LoVo (cell line): ENCODE measurements at regions not wholly inside any gene's neighbourhood (a gene's known extent, or its start where the extent isn't known, plus 50 kb on each side); places are given as distances from the start of the nearest gene placed in this dataset.

Experiments used
- DNase-seq: peaks from one replicate; pipeline ENCODE4 v3.0.0-alpha.2; 2016; ENCODE audit warnings: low spot score

DNA sequence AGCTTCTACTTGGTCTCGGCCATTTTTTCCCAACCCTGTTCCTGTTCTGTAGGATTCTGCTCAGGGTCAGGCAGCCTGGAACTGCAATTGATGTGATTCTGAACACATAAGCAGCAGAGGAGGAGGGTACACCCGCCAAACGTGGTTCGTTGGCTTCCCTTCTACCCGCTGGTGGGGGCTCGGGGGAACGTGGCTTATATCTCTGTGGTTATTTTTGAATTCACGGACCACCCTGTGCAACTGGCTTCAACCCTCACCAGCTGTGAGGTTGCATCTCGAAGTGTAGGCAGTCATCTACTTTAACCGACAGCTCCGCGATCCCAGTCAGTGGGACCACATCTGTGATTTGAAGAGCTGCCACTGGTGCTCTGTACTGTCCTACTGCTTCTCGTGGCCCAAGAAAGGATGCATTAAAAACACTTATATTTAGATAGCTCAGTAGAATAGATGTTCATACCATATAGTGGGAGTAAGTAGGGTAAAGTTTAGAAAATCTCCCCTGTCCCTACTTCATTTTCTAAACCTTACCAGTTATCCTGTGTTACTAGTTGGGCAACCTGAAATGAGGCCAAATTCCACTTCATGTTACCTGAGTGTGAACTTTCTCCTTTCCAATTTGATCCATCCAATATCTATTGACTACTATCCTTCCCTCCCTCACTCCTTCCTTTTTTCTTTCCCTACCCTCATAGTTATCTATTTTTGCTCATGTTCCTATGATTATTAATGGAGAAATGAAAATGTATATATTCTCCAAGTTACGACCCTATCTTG is 80.4 kb upstream of the BCOR start:
- DNase-seq, result no peak

DNA sequence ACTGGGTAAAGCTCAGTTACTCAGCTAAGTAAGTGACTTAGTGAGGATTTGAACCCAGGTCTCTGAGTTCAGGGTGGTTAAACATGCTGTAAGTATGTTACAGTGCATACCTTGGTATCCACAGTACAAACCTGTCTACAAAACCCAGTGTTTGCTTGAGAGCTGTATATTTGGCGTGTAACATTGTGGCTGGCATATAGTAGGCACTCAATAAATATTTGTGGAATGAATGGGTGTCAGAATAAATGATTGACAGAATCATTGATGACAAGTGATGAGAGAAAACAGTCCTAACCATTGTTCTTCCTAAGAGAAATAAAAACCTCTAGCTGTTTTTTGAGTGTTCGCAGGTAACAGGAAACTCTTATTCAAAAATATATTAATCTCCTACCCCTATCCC is 79.7 kb upstream of the BCOR start:
- DNase-seq, result no peak

DNA sequence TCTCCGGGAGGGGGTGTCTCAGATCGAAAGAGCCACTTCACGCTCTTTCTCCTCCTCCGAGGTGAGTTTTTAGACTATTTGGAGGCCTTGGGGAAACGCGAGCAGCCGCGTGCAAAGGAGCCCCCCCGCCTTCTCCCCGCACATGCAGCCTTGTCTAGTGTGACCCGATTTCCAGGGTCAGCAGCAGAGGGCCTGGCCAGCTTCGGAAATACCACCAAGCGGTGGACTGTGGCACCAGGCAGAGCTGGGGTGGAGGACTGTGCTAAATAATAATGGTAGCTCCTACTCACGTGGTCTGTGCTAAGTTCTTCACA is 79.3 kb upstream of the BCOR start:
- DNase-seq, result no peak

DNA sequence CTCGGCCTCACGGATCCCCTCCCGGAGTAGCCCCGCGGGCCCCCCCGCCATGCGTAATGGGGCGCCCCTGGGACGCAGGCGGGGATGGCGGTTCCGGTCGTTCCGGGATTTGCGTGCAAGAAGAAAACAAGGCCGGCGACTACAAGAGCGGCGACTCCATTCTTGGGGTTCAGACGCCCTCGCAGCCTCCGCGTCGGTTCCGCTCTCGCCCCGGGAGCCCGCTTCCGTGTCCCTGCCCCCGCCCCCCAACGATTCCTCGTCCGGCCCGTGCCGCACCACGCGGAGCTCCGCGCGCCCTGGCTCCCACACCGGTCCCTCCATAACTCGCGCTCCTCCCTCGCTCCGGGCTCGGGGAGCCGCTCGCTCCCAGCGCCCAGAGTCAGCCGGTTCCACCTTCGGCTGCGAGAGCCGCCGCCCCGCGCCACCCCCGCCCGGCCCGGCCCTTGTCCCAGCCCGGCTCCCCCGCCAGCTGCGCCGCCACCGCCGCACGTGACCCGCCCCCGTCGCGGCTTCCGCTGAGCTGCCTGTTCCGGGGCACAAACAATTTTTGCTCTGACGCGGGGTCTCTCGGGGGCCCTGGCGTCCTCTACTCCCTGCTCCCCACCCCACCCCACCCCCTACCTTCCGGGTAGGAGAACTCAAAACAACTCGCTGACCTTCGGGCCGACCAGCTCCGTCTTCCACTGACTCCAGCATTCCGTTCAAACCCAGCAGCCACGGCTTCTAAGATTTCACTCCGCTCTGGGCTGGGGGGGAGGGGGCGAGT is 78.8 kb upstream of the BCOR start:
- DNase-seq, result peak; percentile 11

DNA sequence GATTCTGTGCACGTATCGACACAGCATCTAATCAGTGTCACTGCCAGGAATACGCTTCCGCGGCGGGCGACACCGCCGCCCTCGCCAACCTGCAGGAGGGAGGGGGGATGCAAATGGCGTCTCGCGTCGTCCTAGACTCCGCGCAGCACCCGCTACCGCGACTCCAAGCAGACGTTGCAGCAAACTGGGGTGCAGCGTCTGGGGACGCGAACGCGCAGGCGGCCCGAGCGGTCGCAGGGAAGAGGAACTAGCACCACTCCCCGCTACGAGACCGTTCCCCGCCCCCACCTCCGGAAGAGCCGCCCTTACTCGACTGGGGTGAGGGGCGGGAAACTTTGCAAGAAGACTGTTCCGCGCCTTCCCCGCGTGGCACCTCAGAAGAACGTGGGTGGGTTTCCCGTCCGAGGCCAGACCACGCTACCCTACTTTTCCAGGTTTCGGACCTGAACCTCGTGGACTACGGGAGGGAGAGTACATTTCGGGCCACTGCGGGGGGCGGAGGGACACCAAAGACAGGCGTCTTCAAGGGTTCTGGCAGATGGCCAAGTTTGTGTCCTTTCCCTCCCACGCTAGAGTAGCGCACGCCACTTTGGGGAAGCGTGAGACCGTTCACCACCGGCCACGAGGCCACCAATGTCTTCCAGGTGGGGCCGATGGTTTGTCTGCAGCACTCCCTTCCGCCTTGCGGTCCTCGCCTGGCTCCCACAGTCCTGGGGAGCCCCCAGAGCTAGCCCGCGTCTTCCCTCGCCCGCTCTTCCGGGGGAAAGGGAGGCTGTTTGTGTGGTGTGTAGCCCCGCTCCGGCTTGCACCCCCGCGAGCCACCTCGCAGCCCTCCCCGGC is 78.0 kb upstream of the BCOR start:
- peak; percentile 55 for DNase-seq

DNA sequence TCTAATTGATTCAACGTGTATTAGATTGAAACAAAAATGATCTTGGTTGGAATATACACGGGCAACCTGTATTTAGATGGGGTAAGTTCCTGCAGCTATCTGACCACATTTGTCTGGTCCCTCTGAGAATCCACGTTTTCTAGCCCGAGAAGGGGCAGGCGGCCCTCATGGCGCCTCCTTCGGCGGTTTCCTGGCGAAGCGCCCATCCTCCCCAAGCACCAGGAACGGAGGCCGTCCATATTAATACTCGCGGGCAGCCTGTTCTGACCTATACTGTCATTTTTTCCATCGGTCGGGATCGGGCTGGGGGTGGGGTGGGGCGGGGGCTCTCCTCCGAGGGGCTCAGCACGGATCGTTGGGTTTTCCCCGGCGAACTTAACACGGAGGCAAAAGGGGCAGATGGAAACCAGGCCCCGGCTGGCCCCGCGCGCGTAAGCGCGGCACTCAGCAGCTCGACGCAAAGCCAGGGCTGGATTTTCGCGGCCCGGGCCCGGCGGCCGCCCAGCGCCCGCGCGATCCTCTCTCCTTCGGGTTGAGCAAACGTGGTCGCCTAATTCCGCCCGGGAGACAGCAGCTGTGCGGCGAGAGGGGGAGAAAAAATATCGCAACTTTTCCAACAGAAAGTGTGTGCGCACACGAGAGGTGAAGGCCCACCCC is 77.2 kb upstream of the BCOR start:
- peak; percentile 27 for DNase-seq

DNA sequence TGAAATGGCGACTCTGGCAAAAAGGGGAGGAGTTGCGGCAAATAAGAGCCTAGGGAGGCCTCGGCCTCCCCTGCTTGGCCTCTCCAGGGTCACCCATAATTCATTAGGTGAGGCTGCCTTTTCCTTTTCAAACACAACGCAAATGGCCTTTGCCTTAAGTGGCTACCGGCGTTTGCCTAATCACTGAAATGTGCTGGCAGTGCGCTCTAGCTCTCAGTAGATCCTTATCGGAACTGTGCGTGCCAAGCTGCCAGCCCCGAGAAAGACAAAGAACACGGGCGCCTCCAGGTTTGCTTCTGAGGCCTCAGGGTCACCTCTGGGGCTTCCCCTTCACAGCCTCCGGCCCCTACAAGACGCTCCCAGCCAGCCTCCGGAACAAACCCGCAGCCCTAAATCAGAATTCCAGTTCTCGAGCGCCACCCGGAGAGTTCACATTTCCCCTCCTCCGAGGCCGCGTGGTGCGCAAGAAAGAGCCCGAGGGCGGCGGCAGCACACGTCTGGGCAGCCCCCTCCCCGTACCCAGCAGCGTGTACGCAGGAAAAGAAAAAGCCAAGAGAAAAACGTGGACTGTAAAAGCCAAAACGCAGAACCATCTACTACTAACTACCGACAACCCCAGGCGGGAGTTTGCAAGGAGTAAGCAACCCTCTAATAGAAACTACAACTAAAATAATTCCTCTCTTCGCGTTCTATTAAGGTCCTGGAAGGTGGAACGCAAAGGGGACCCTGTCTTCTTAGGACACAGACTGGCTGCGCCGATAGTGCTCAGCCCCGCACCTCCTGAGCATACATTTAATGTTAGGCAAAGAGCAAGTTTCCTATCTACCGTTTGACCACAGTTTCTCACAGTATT is 76.5 kb upstream of the BCOR start:
- no peak for DNase-seq

DNA sequence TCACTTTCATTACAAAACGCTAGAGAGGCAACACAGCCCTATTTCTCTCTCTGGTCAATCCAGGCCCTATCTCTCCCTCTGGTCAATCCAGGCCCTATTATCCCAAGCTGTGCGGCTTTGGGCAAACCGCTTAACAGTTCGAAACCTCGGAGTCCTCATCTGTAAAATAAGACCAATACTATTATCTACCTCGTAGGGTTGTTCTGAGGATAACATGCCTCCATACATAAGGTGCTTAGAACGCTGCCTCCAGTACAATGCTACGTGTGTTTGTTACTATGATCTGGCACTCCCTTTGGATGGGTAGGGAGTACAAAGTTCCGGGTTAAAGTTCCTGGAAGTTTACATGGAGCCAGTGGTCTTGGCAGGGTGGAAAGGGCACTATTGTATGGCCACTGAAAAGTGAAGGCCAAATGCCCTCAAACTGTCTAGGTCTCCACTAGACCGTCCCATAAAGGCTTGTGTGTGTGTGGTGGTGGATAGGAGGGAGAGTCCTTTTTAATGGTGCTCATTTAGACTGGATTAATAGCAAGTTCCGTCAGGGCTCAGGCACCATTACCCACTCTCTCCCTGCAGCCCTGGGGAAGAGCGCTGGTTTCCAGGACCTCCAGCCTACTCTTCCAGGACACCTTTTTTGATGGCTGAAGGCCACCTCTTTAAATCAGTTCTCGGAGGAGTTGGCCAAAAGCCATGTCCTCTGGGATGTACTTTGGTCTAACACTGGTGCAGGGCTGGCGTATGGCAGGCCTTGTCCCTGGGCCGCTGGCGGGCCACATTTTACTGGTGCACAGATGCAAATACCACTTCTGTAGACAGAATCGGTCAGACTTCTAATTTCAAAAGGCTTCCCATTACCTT is 75.6 kb upstream of the BCOR start:
- DNase-seq, result no peak

DNA sequence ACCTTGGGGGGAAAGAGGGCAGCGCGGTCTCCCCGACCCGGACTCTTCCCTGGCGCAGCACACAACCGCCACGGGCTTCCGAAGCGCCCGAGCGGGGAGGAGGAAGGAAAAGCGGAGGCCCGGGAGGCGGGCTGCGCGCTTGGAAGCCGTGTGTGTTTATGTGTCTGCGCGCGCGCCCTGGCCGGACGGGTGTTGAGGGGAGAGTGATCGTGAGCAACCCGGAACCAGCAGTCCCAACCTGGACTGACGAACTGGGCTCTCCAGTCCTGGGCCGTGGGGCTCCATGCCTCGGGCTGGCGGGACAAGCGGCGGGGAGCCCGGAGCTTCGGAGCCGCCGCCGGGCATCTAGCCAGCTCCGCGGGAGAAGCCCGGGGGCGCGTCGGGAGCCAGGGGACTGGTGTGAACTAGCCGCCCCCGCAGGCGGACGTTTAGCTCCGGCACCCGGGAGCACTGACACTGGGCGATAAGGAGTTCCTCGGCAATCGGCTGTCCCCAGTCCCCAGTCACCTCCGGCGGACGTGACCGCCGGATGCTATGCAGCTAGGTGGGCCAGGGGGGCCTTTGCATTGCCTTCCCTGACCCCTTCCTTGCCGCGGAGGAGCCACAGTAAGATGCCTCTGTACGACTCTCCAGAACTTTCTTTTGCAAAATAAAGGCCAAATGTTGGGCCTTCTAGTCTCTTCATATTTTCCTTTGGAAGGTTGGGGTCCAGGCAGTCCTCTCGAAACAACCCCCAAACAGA is 74.8 kb upstream of the BCOR start:
- DNase-seq, result peak; percentile 26

DNA sequence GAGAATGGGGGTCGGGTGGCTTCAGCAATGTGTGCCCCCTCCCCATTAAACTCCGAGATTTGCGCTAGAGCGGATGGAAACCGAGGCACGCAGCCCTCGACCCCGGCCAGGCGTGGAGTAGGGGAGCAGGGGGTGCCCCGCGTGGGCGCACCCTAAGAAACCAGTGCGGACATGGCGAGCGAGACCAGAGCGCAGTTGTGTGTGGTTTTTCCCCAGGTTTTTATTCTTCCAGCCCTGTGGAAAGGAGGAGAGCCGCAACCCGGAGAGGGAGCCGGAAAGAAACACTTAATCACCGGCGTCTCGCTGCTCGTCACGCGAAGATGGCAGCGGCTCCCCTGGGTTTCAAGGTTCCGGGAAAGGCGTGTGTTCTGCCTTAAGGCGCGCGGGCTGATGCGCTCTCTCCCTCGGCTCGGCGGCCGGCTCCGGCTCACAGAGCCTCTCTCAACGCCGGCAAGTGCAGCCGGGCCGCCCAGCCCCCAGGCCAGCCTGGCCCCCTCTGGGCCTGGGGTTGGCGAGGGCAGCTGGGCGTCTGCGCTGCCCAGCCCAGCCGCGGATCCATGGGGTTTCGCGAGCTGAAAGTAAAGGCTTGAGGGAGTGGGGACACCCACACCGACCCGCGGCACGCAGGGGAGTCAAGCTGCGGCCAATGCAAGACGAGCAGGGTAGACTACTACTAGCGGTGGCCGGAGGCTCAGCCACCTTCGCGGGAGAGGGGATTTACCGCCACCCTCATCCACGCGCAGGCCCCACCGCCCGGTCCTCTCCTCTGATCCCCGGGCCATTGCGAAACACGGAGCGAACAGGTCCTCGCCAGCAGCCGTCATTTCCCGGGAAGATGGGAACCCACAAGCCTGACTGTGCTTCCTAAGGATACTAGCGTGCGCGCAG is 74.0 kb upstream of the BCOR start:
- DNase-seq, result peak; percentile 12

DNA sequence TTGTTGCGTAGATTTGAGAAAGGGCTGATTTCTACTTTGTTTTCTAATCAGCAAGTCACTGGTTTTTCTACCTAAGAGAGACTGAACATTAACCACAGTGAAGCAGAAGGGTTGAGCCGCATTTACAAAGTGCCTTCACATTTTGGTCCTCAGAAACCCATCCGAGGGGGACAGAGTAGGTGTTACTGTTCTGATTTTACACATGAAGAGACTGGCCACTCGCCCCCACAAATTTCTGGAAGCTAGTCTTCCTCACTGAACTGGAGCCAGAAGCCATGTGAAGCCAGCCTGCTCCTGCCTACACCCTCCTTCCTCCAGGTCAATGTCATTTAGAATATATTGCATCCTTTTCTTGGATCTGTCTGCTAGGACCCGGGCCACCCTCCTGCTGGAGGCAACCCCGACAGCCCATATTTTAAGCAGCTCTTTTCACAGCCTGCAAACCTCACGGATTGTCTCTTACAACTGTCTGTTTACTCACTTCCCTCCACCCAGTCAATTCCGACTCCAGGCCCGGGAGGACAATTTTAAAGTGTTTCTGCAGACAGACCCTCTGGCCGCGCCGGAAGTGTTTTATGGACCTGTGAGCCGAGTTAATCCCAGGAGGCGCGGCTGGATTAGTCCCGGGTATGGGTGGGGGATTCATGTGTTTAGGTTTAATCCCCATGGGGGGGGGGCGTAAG is 73.2 kb upstream of the BCOR start:
- peak; percentile 18 for DNase-seq

DNA sequence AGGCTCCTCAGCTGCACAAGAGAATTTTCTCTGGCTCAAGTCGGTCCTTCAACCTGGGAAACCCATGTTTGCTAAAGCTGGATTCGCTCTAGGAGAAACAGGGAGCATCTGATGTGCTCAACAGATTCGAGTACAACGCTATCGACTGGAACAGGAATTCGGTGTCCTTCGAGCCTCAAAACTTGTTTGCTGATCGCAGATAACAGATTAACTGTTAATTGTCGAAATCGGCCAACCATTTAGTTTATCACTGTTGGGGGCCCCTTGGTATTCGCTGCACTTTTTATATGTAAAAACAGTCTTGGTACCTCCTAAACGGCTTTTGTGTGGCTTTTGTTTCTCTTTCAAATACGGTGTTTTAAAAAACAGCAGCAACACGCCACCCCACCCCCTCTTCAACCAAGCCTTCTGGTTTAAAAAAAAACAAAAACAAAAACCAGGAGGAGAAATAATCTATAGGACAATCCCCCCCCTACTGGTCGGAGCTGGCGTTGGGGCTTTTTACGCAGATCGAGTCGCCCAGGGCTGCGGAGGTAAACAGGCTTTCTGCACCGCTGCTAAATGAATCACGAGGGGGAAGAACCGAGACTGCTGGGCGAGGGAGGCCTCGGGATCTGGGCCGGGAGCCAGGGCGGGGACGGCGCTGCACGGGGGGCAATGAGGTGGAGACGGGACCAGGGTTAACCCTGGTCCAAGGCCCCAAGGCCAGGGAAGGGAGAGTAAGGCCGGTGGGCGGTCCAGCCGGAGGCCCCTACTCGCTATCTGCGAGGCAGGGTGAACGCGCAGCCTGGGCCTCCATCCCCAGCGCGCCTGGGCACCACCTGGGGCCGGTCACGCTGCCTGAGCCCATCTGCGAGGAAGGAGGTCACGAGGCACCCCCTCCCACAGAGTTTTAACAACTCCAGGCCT is 71.7 kb upstream of the BCOR start:
- peak; percentile 71 for DNase-seq

DNA sequence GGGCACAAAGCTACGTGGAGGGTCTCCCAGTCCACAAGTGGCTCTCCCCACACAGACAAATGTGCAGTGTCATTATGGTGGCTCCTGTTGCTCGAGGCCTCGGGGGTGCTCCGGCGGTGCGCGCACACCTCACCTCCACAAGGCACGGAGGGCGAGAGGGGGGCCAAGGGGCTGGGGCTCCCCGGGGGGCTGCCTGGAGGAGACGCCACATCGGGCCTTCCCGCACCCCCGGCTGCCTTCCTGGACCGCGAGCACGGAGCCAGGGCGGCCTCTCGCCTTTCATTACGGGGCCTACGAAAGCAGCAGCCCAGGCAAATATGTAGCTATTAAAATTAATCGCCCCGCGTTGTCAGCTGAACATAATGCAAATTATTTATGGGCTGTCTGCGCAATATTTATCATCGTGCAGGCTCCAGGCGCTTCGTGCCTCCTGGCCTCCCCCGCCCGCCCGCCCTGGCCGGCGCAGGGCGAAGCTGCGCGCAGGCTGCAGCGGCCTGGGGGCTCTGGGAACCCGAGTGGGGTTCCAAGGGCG is 70.8 kb upstream of the BCOR start:
- DNase-seq, result no peak

DNA sequence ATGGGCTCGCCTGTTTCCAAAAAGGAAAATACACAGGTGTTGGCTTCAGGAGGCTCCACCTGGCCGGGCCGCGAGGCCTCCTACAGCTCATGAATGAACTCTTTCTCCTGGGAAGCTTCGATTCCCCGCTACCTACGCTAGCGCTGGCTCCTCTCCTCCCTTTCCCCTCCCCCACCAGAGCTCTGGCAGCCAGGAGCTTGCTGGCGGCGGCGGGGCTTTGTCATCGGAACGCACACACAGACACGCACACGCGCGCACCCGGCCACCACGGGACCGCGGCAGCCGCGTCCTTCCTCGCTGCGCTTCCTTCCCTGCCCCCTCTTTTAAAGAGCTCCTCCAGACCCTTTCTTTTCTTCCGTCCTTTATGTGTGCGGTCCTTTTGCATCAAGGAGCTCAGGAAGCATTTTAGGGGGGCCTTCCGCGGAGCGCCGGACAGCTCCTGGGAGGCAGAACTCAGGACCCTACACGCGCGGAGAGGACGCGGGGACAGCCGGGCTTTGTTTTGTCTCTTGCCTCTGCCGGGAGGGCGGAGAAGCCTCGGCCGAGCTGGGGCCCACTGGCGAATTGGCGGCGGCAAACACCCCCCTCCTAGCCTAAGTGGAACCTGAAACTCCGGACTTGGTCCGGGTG is 70.2 kb upstream of the BCOR start:
- DNase-seq, result no peak

DNA sequence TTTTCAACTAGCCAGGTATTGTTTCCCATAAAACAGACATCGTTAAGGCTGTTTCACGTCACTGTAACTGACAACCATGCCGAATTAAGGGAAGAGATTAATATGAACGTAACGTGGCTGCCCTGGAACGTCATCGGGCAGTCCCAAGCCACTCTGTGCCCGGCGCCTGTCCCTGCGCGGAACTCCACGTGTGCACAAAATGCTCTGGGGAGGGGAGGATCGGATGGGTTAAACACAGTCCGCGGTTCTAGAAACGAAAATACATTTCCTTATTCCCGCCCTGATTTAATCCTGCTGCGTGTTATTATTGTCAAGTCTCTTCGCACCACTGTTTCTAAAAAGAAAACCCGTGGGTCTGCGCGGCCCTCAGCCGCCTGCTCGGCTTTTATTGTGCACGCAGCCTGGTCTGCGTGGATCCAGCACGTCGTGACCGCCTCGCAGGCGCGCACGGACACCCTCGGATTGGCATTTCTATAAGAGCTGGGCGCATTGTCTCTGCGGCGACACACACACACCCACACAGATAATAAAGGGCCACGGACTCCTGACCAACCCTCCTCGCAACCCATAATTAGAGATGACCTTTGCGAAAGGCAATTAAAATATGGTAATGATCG is 69.6 kb upstream of the BCOR start:
- DNase-seq, result no peak

DNA sequence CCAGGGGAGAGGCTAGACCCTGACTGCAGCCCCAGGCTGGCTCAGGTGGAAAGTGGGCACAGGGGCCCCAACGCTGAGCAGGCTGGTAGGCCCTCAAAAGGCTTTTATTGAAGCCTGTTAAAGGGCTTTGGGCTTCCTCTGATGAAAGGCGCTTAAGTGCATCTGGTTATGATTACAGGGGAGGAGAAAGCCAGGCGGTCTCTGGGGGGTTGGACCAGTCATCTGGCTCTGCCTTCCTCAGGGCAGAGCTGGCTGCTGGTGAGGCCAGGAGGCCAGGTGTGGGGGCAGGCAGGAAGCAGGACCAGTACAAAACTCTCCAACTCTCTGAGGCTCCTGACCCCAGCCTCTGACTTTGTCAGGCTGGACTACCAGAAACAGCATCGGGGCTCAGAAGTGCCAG is 68.8 kb upstream of the BCOR start:
- no peak for DNase-seq
